Activated T-helper 1 cell treated with anti-CD3 and anti-CD28 coated beads, Interleukin-12 subunit alpha, Interleukin-12 subunit beta, Interleukin-2, Interleukin-4 antibody, amounts not matched to agents 30 ng/mL and 10 ng/mL and 1 ng/mL, durations not matched to agents 14 hours and 24 hours and 36 hours (primary cell): ENCODE measurements at regions not wholly inside any gene's neighbourhood (a gene's known extent, or its start where the extent isn't known, plus 50 kb on each side); places are given as distances from the start of the nearest gene placed in this dataset.

Experiments used
- DNase-seq: peaks from one replicate; pipeline ENCODE4 v3.0.0; 2021; ENCODE audit warnings: low spot score
- H3K27ac Mint-ChIP-seq: one replicate; pipeline ENCODE4 v1.8.0; 2021; ENCODE audit warnings: mild to moderate bottlenecking, mixed read lengths
- H3K27me3 Mint-ChIP-seq: one replicate; pipeline ENCODE4 v1.8.0; 2022; ENCODE audit warnings: mild to moderate bottlenecking, moderate library complexity, mixed read lengths; ENCODE audit not compliant: insufficient read depth
- H3K36me3 Mint-ChIP-seq: one replicate; pipeline ENCODE4 v1.8.0; 2021; ENCODE audit warnings: low read depth, mixed read lengths
- H3K4me1 Mint-ChIP-seq: one replicate; pipeline ENCODE4 v1.8.0; 2021; ENCODE audit warnings: low read depth, mixed read lengths
- H3K4me3 Mint-ChIP-seq: one replicate; pipeline ENCODE4 v1.8.0; 2021; ENCODE audit warnings: mild to moderate bottlenecking, moderate library complexity, mixed read lengths
- H3K9me3 Mint-ChIP-seq: one replicate; pipeline ENCODE4 v1.8.0; 2021; ENCODE audit warnings: mixed read lengths
- intact Hi-C: fragments of 100-400 bp; cut with micrococcal nuclease; formaldehyde crosslinking; loops from one replicate; pipeline ENCODE4 v1.15.1; 2024

- Mint-ChIP-seq H3K4me3 (no peak overlapping the region), H3K27me3 (peaks cover 4% of the 10 kb centered on the region), H3K36me3 (no peaks in the 10 kb centered on the region), H3K27ac (no peak overlapping the region), H3K4me1 (no peaks in the 10 kb centered on the region), H3K9me3 (no peaks in the 10 kb centered on the region)
- no peak for DNase-seq
- intact Hi-C loops = no loop called here
Measured at GRCh38 chr1:112063781-112064728, 74.6 kb upstream of the KCND3 start.

DNA sequence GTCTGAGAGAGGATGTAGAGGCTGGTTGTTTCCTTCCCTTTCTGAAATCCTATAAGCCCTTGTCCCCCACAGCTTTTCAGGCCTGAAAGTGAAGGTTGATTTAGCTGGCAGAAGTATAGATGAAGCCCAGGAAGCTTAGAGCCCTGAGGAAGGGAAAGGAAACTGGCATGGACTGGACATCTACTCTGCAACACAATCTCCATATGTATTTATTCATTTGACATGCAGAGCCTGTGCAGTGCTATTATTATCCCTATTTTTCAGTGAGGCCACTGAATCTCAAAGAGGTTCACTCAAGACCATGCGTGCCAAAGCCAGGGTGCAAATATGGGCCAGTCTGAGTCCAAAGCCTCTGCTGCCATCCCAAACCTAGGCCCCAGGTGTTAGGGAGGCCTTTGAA is 78.5 kb upstream of the KCND3 start:
- Mint-ChIP-seq H3K4me1 (no peaks in the 10 kb centered on the region), H3K27ac (no peak overlapping the region), H3K4me3 (no peak overlapping the region), H3K9me3 (no peaks in the 10 kb centered on the region), H3K27me3 (peaks cover 4% of the 10 kb centered on the region), H3K36me3 (no peaks in the 10 kb centered on the region)
- no peak for DNase-seq
- intact Hi-C loops = no loop called here

DNA sequence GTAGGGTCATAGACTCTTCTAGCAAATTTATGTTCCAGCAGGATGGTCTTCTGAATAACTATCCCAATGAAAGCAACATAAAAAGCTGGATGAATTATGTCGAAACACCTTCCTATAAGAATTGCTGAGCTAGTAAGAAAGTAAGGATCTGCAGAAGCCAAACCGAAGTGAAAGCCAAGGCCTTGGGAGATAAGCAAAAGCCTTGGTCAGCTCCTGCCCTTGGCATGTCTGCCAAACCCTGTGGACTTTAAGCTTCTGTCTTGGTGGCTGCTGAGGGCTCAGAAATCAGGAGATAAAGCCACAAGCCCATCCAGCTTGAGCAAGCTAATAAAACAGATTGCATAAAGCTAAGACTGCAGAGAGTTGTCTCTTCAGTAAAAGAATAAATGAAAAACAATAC is 81.2 kb upstream of the KCND3 start:
- H3K36me3 Mint-ChIP-seq = no peaks in the 10 kb centered on the region
- DNase-seq = no peak
- no peaks in the 10 kb centered on the region for H3K4me1 Mint-ChIP-seq
- intact Hi-C loops = no loop called here
- H3K27ac Mint-ChIP-seq = no peak overlapping the region
- H3K4me3 Mint-ChIP-seq = no peak overlapping the region
- no peaks in the 10 kb centered on the region for H3K9me3 Mint-ChIP-seq
- H3K27me3 Mint-ChIP-seq = no peaks in the 10 kb centered on the region

- H3K4me3 Mint-ChIP-seq = no peak overlapping the region
- no peak for DNase-seq
- no peaks in the 10 kb centered on the region for H3K36me3 Mint-ChIP-seq
- H3K4me1 Mint-ChIP-seq = no peaks in the 10 kb centered on the region
- intact Hi-C loops = no loop called here
- no peaks in the 10 kb centered on the region for H3K9me3 Mint-ChIP-seq
- no peak overlapping the region for H3K27ac Mint-ChIP-seq
- no peaks in the 10 kb centered on the region for H3K27me3 Mint-ChIP-seq
Measured at GRCh38 chr1:112074711-112075110, 85.2 kb upstream of the KCND3 start.

GRCh38 chr1:112075566-112075965 is 86.1 kb upstream of the KCND3 start:
- Mint-ChIP-seq H3K27ac (no peak overlapping the region), H3K36me3 (no peaks in the 10 kb centered on the region), H3K4me1 (no peaks in the 10 kb centered on the region), H3K4me3 (no peak overlapping the region), H3K27me3 (no peaks in the 10 kb centered on the region), H3K9me3 (no peaks in the 10 kb centered on the region)
- intact Hi-C loops = no loop called here
- no peak for DNase-seq

DNA sequence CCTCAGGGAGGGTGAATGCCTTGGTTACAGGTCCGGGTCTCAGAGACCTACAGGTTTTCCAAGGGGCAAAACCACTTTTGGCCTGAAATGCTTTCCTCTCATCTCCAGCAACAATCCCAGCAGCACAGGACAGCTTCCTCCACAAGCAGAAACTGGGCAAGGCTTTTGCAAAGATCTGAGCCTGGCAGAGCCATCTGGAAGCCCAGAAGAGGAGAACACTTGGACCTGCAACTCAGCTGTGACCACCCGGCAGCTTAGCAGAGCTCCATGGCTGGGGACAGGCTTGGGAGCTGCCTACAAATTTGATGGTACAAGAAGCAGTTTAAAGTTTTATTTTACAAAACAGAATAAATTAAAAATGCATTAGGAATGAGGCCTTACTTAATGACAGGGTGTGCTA is 90.0 kb upstream of the KCND3 start:
- Mint-ChIP-seq H3K27ac (no peak overlapping the region), H3K36me3 (no peaks in the 10 kb centered on the region), H3K27me3 (no peaks in the 10 kb centered on the region), H3K4me3 (no peak overlapping the region), H3K4me1 (no peaks in the 10 kb centered on the region), H3K9me3 (no peaks in the 10 kb centered on the region)
- DNase-seq = no peak
- intact Hi-C loops = no loop called here

DNA sequence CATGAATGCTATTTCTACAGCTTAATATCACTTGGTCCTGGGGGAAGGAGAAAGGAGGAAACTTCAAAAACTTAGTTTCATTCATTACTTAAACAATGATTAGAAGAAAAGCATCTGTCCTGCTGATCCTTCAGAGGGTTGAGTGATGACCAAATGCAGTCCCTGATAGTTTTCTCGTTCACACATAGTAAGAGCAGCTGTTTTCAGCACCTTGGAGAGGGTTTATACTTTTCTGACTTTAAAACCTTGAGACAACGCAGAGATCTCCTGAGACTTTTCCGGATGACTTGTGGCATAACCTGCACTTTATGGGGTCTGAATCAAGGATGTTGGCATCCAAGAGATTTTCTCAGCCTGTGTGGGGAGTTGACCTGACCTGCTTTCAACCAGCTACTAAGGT is 94.0 kb upstream of the KCND3 start:
- Mint-ChIP-seq H3K4me3 (no peak overlapping the region), H3K9me3 (no peaks in the 10 kb centered on the region), H3K4me1 (no peaks in the 10 kb centered on the region), H3K27me3 (no peaks in the 10 kb centered on the region), H3K27ac (no peak overlapping the region), H3K36me3 (no peaks in the 10 kb centered on the region)
- DNase-seq = no peak
- intact Hi-C loops = no loop called here

DNA sequence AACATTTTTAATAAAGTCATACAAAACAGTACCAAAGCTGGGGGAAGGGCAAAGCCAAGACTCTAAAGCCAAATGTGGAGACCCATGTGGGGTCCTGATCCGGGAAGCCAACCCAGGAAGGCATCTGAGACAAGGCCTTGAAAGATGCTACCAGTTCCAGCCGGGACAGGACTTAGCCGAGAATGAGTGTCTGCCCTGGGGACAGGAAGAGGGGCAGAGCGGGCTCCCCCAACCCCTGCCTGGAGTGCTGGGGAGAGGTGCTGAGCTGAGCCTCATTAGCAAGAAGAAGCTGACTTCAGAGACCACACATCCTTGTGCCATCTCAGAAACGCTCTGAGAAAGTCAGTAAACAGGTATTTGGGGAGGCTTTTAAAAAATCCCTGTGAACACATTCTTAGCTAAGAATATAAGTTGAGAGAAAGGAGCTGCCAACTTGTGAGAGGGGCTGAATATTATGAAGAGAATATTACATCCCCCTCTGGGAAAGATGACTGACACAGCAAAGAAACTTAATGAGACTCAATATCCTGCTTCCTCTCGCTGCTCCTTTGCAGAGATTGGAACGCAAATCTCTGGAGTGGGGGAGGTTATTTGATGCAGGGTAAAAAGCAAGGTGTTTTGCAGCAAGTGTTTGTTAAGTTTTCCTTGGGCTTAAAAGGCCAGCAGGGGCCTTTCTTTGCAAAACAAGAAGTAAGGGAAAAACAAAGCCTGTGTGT is 103.3 kb upstream of the KCND3 start:
- no peak for DNase-seq
- H3K4me1 Mint-ChIP-seq = no peaks in the 10 kb centered on the region
- H3K27me3 Mint-ChIP-seq = peaks cover 2% of the 10 kb centered on the region
- peaks cover 3% of the 10 kb centered on the region for H3K9me3 Mint-ChIP-seq
- no peak overlapping the region for H3K27ac Mint-ChIP-seq
- no peak overlapping the region for H3K4me3 Mint-ChIP-seq
- H3K36me3 Mint-ChIP-seq = no peaks in the 10 kb centered on the region
- intact Hi-C loops = no loop called here

DNA sequence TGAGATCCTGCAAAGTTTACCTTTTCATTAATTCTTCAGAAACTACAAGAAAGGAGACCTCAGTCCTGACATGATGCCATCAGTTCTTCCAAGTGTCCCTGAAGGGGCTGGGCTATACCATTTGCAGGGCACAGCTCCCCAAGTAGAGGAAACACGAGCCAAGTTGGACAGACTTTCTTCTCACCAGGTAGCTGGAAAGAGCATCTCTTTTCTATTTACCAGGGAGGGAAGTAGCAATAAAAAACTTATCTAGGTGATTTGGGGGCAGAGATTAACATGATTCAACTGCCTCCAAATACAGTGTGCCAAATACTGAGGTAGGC is 103.9 kb upstream of the KCND3 start:
- Mint-ChIP-seq H3K9me3 (peaks cover 3% of the 10 kb centered on the region), H3K4me3 (no peak overlapping the region), H3K36me3 (no peaks in the 10 kb centered on the region), H3K27ac (no peak overlapping the region), H3K27me3 (peaks cover 2% of the 10 kb centered on the region), H3K4me1 (no peaks in the 10 kb centered on the region)
- DNase-seq = no peak
- intact Hi-C loops = no loop called here

- peaks cover 2% of the 10 kb centered on the region for H3K27me3 Mint-ChIP-seq
Measured at GRCh38 chr1:112099979-112100378, 110.5 kb upstream of the KCND3 start.

GRCh38 chr1:112105557-112105956 is 116.1 kb upstream of the KCND3 start:
- H3K36me3 Mint-ChIP-seq = no peaks in the 10 kb centered on the region
- H3K9me3 Mint-ChIP-seq = no peaks in the 10 kb centered on the region
- H3K27me3 Mint-ChIP-seq = peaks cover 6% of the 10 kb centered on the region
- intact Hi-C loops = no loop called here
- no peak overlapping the region for H3K27ac Mint-ChIP-seq
- no peaks in the 10 kb centered on the region for H3K4me1 Mint-ChIP-seq
- no peak for DNase-seq
- H3K4me3 Mint-ChIP-seq = no peak overlapping the region

More at GRCh38 chr1:112099979-112100378, 110.5 kb upstream of the KCND3 start:
- H3K36me3 Mint-ChIP-seq = no peaks in the 10 kb centered on the region
- DNase-seq = no peak
- H3K27ac Mint-ChIP-seq = no peak overlapping the region
- no peak overlapping the region for H3K4me3 Mint-ChIP-seq
- no peaks in the 10 kb centered on the region for H3K4me1 Mint-ChIP-seq
- peaks cover 3% of the 10 kb centered on the region for H3K9me3 Mint-ChIP-seq
- intact Hi-C loops = no loop called here

GRCh38 chr1:112110031-112110430 is 120.6 kb upstream of the KCND3 start:
- Mint-ChIP-seq H3K4me3 (no peak overlapping the region), H3K4me1 (peaks cover 5% of the 10 kb centered on the region), H3K27ac (no peak overlapping the region), H3K27me3 (peaks cover 6% of the 10 kb centered on the region), H3K9me3 (peaks cover 8% of the 10 kb centered on the region), H3K36me3 (no peaks in the 10 kb centered on the region)
- DNase-seq = no peak
- intact Hi-C loops = no loop called here

DNA sequence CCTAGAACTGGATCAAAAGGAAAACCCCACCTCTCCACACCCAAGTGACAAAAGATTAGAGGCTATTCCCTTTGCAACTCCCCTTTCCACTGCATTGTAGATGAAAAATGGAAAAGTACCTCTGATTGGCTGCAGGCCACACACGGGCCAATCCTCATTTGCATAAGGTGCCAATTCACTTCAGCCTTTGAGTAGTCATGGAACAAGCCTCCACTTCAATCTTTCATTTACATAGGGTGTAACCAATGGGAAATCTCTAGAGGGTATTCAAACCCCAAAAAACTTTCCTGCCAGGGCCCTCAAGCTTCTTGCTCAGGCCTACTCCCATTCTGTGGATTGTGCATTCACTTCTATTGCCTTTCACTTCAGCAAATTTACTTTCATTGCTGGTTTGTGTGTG is 122.3 kb upstream of the KCND3 start:
- Mint-ChIP-seq H3K4me3 (no peak overlapping the region), H3K27ac (no peak overlapping the region), H3K9me3 (peaks cover 8% of the 10 kb centered on the region), H3K4me1 (peaks cover 5% of the 10 kb centered on the region), H3K27me3 (peaks cover 2% of the 10 kb centered on the region), H3K36me3 (no peaks in the 10 kb centered on the region)
- DNase-seq = no peak
- intact Hi-C loops = no loop called here
